Neutrophil (primary cell): ENCODE measurements at regions not wholly inside any gene's neighbourhood (a gene's known extent, or its start where the extent isn't known, plus 50 kb on each side); places are given as distances from the start of the nearest gene placed in this dataset.

Source experiments
- H3K27ac ChIP-seq: fragments of 200-600 bp; sonication (generic); 2 replicates; pipeline ENCODE4 v1.5.1; 2016; ENCODE audit warnings: mild to moderate bottlenecking, moderate library complexity
- H3K27me3 ChIP-seq: fragments of 200-600 bp; sonication (generic); 2 replicates; pipeline ENCODE4 v1.6.0; 2016; ENCODE audit warnings: mild to moderate bottlenecking
- H3K36me3 ChIP-seq: fragments of 200-600 bp; sonication (generic); 2 replicates; pipeline ENCODE4 v1.5.1; 2017
- H3K4me1 ChIP-seq, 2 experiments: fragments of 200-600 bp in 1 of 2; sonication (generic) in 1 of 2; 1 replicate in 1 of 2; 2 replicates in 1 of 2; pipeline versions ENCODE4 v1.5.1 to v1.6.1; 2013 to 2016; ENCODE audit warnings: low read depth in 1 of 2, low read length in 1 of 2, mild to moderate bottlenecking in 1 of 2, moderate library complexity in 1 of 2; ENCODE audit not compliant: control insufficient read depth in 1 of 2, insufficient read depth in 1 of 2
- H3K4me3 ChIP-seq, 2 experiments: fragments of 200-600 bp in 1 of 2; sonication (generic) in 1 of 2; 1 replicate in 1 of 2; 2 replicates in 1 of 2; pipeline ENCODE4 v1.5.1; 2013 to 2016; ENCODE audit warnings: low read depth in 1 of 2, low read length in 1 of 2, mild to moderate bottlenecking in 1 of 2, moderate library complexity in 1 of 2
- H3K9me3 ChIP-seq: fragments of 200-600 bp; sonication (generic); 2 replicates; pipeline ENCODE4 v1.5.1; 2016
- CTCF ChIP-seq: fragments of 200-600 bp; sonication (generic); IDR thresholded peaks from 2 replicates; pipeline ENCODE4 v1.5.1; 2016; ENCODE audit warnings: antibody characterized with exemption

- Histone ChIP-seq H3K9me3 (no peaks in the 10 kb centered on the region), H3K27me3 (no peaks in the 10 kb centered on the region), H3K36me3 (no peaks in the 10 kb centered on the region), H3K4me1 (no peaks in the 10 kb centered on the region), H3K4me3 (no peak overlapping the region), H3K27ac (no peak overlapping the region)
- no peak for TF ChIP-seq CTCF
Observed at GRCh38 chr1:194252199-194252598, 1065.8 kb upstream of the B3GALT2 start.

DNA sequence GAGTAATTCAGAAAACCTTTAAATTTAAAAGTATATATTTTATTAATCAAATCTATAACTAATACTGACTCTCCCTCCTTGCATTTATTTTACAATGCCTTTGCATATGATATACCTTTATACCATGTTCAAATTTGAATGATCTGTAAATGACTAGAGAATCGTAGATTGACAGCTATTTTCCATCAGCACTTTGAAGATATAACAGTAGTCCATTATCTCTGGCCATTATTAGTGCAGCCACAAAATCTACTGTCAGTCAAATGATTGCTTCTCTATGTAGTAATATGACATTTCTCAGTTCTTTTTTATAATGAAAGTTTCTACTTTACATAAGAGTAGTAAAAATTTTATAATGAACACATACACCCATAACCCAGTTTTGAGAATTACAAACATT is 1054.8 kb upstream of the B3GALT2 start:
- no peak for TF ChIP-seq CTCF
- Histone ChIP-seq H3K27ac (no peak overlapping the region), H3K9me3 (no peaks in the 10 kb centered on the region), H3K36me3 (no peaks in the 10 kb centered on the region), H3K4me3 (no peak overlapping the region), H3K27me3 (no peaks in the 10 kb centered on the region), H3K4me1 (no peaks in the 10 kb centered on the region)

GRCh38 chr1:194233069-194233468 is 1046.7 kb upstream of the B3GALT2 start:
- no peak for TF ChIP-seq CTCF
- H3K9me3 ChIP-seq: no peaks in the 10 kb centered on the region
- H3K27ac ChIP-seq: no peak overlapping the region
- no peaks in the 10 kb centered on the region for H3K27me3 ChIP-seq
- H3K36me3 ChIP-seq: no peaks in the 10 kb centered on the region
- H3K4me1 ChIP-seq: no peaks in the 10 kb centered on the region
- H3K4me3 ChIP-seq: no peak overlapping the region

- Histone ChIP-seq H3K4me3 (no peak overlapping the region), H3K4me1 (no peaks in the 10 kb centered on the region), H3K27ac (no peak overlapping the region), H3K36me3 (no peaks in the 10 kb centered on the region), H3K27me3 (no peaks in the 10 kb centered on the region), H3K9me3 (no peaks in the 10 kb centered on the region)
- TF ChIP-seq CTCF: no peak
Observed at GRCh38 chr1:194230351-194231144, 1044.1 kb upstream of the B3GALT2 start.

GRCh38 chr1:194228427-194228826 is 1042.0 kb upstream of the B3GALT2 start:
- no peaks in the 10 kb centered on the region for H3K4me1 ChIP-seq
- H3K9me3 ChIP-seq: no peaks in the 10 kb centered on the region
- no peak for TF ChIP-seq CTCF
- no peak overlapping the region for H3K27ac ChIP-seq
- no peak overlapping the region for H3K4me3 ChIP-seq
- no peaks in the 10 kb centered on the region for H3K27me3 ChIP-seq
- H3K36me3 ChIP-seq: no peaks in the 10 kb centered on the region
